GM12873 (cell line): ENCODE measurements at regions not wholly inside any gene's neighbourhood (a gene's known extent, or its start where the extent isn't known, plus 50 kb on each side); places are given as distances from the start of the nearest gene placed in this dataset.

Source experiments
- TF ChIP-seq, protein P1 (sequence below): IDR thresholded peaks from 2 replicates; pipeline ENCODE4 v1.5.1; 2012; ENCODE audit warnings: low read depth, mild to moderate bottlenecking, moderate library complexity, low read length, control low read depth; ENCODE audit not compliant: insufficient read depth; ENCODE audit errors: missing control alignments

DNA sequence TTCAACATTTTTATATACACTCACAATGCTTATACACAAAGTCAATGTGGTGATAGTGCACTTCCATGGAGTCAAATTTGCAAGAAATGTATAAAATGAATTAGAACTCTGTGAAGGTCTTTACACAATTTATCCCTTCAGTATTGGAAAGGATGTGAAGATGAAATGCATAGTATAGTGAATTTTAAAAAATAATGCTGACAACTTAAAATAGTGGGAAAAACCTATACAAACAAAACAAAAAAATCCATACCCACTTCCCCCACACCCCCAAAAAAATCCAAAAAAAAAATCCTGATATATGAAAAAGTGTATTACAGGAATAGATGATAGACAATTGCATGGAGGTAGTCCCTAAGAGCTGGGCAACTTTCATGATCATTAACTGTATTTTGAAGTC is 165.3 kb downstream of the HLX start:
- TF ChIP-seq, protein P1, sequence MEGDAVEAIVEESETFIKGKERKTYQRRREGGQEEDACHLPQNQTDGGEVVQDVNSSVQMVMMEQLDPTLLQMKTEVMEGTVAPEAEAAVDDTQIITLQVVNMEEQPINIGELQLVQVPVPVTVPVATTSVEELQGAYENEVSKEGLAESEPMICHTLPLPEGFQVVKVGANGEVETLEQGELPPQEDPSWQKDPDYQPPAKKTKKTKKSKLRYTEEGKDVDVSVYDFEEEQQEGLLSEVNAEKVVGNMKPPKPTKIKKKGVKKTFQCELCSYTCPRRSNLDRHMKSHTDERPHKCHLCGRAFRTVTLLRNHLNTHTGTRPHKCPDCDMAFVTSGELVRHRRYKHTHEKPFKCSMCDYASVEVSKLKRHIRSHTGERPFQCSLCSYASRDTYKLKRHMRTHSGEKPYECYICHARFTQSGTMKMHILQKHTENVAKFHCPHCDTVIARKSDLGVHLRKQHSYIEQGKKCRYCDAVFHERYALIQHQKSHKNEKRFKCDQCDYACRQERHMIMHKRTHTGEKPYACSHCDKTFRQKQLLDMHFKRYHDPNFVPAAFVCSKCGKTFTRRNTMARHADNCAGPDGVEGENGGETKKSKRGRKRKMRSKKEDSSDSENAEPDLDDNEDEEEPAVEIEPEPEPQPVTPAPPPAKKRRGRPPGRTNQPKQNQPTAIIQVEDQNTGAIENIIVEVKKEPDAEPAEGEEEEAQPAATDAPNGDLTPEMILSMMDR = no peak

DNA sequence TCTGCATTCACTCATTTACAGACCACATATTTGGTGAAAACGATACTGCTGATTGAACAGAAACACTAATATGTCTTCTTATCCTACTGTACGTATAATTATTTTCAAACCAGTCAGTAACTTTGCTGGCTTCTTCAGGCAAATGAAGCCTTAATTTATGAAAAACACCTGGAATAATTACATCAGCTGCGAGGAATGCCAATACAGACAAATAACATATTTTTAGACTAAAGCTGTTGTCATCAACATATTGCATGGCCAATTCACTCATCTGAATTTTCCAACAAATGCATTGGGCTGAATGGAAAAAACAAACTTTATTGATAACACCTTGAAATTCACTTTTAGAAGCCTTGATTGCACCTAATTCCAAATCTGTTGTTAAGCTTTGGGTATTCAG is 165.9 kb downstream of the HLX start:
- TF ChIP-seq, protein P1 = no peak

DNA sequence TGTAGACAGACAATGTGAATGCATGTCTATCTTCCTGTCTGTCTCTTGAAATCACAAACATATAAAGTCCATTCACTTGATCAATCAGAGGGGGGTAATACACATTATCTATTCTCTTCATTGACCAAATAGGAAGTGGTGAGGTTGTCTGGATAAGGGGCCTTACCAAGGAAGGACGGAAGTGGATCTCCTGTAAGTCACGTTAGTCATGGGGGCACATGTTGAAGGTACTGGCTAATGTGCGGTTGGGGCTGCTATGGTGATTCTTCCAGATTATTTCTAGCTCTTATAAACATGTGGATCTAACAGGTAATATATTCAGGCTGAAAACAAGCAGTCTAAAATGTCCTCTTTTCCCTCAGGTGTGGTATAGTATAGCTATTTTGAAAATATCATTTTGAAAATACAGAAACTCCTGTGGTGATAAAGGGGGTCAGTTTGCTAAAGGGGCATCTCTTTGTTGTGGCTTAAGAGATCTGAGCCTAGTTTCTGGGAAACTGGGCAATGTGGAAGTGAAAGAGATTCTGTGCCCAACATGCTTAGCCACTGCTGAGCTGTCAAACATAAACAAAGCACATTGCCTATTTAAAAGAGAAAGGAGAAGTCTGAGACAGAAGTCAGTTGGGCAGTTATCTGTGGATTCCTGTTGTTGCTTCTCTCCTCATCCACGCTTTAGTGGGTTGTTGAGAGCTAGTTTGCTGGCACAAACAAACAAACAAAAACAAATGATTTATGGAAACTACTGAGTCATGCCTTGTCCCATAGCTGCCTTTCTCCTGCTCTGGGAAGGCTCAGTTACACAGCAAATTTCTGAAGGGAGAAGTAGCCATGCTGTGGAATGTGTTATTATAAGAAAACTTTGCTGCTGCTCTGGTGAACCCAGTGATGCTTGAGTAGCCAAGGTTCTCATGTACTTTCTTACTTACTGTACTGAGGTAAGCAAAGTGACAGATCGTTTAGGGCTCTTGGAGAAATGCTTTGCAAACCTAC is 166.9 kb downstream of the HLX start:
- TF ChIP-seq, protein P1 = no peak

DNA sequence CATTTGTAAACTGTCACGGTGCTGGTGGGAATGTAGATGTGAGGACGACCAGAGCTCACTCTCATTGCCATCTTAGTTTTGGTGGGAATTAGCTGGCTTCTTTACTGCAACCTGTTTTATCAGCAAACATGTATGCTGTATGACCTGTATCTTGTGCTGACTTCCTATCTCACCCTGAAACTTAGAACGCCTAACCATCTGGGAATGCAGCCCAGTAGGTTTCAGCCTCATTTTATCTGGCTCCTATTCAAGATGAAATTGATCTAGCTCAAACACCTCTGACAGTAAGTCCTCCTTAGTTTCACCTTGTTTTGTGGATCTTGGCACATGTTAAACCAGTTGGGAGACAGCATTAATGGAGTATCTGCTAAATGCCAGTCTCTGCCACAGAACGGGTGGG is 174.6 kb downstream of the HLX start:
- TF ChIP-seq, protein P1 = no peak

DNA sequence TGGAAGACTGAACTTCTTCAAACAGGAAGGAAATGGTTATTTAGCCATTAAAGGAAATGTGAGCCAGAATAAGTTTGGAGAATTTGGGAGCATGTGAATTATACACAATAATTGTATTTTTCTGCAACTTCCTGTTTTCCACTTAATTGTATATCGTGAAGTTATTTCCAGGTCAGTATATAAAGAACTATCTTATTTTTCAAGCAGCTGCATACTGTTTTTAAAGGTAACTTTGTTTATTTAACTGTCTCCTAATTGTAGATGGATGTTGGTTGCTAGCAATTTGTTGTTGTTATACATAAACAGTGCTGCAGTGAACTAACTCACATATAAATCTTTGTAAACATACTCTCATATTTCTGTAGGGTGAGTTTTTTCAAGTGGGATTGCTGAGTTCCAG is 180.3 kb downstream of the HLX start:
- TF ChIP-seq, protein P1 = no peak

DNA sequence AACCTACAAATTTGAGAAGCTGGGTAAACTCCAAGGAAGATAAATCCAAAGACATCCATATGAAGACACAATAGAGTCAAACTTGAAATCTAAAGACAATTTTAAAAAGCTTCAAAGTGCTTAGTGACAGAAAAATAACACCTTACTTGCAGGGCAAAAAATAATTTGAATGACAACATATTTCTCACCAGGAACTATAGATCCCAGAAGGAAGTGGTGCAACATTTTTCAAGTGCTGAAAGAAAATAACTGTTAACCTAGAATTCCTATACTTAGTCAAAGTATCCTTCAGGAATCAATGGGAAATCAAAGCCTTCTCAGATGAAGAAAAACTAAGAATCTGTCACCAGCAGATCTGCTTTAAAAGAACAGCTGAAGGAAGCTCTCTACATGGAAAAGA is 184.4 kb downstream of the HLX start:
- TF ChIP-seq, protein P1 = no peak

DNA sequence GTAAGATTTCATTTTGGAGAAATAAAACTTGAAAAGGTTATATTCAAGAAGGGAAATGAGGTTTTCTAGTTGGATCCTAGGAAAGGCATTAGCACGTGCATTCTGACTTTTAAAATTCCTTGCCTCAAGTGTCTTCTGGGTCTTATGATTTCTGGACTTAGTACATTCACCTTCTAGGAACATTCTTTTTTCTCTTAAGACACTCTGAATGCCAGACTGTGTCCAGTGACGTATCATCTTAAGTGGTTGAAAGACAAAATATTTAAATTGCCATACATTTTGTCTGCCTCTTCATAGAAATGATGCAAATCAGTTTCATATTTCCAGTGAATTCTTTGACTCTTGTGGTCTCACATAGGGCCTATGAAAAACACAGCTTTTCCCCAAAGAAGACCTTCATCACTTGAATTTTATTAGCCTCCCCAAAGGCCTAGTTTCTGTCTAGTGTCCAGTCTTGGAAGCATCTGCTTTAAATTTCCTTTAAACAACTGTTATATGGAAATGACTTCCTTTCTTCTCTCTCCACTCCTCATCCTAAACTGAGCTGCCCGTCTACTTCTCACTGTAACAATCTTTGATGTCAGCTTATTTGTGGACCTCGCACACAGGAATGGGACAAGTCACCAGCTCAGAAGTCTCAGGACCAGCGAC is 187.2 kb downstream of the HLX start:
- TF ChIP-seq, protein P1 = no peak
